Glutamatergic neuron (in vitro differentiated cells): ENCODE measurements at regions not wholly inside any gene's neighbourhood (a gene's known extent, or its start where the extent isn't known, plus 50 kb on each side); places are given as distances from the start of the nearest gene placed in this dataset.

Source experiments
- DNase-seq: peaks from one replicate; pipeline ENCODE4 v3.0.0; 2022
- H3K27ac Mint-ChIP-seq: one replicate; pipeline ENCODE4 v1.8.0; 2020; ENCODE audit warnings: mild to moderate bottlenecking, mixed read lengths, inconsistent platforms; ENCODE audit not compliant: unreplicated experiment
- H3K27me3 Mint-ChIP-seq: one replicate; pipeline ENCODE4 v1.8.0; 2020; ENCODE audit warnings: mild to moderate bottlenecking, moderate library complexity, mixed read lengths, inconsistent platforms; ENCODE audit not compliant: unreplicated experiment
- H3K36me3 Mint-ChIP-seq: one replicate; pipeline ENCODE4 v1.8.0; 2020; ENCODE audit warnings: mild to moderate bottlenecking, mixed read lengths, inconsistent platforms; ENCODE audit not compliant: unreplicated experiment
- H3K4me1 Mint-ChIP-seq: one replicate; pipeline ENCODE4 v1.8.0; 2020; ENCODE audit warnings: mild to moderate bottlenecking, low read depth, mixed read lengths, inconsistent platforms; ENCODE audit not compliant: unreplicated experiment
- H3K4me3 Mint-ChIP-seq: one replicate; pipeline ENCODE4 v1.8.0; 2020; ENCODE audit warnings: mild to moderate bottlenecking, mixed read lengths, inconsistent platforms; ENCODE audit not compliant: unreplicated experiment
- H3K9me3 Mint-ChIP-seq: one replicate; pipeline ENCODE4 v1.8.0; 2020; ENCODE audit warnings: mild to moderate bottlenecking, moderate library complexity, mixed read lengths, inconsistent platforms; ENCODE audit not compliant: unreplicated experiment
- TF ChIP-seq, protein P1 (sequence below): fragments of 200-600 bp; sonication (generic); IDR thresholded peaks from one replicate; pipeline ENCODE4 v1.5.0; 2021; ENCODE audit not compliant: partially characterized antibody, unreplicated experiment

DNA sequence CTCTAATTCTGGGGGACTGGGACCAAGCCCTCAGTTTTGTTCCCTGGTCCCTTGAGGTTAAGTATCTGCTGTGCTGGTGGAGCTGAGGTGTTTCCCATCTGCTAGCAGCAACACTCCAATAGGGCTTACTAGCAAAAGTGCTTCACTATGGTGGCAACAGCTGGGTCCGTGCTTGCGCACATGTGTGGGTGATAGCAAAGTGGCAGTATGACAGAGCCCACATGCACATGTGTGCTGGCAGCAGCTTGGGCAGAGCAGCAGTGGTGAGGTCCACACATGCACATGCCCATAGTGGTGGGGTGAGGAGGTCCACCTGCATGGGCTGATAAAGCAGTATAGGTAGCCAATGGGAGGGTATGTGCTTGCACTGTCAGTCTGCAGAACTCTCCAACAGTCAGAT lies 1723.7 kb downstream of the SUCLG1 start:
- DNase-seq = peak; percentile 44
- peaks cover 28% of the 10 kb centered on the region for H3K4me1 Mint-ChIP-seq
- TF ChIP-seq, protein P1, sequence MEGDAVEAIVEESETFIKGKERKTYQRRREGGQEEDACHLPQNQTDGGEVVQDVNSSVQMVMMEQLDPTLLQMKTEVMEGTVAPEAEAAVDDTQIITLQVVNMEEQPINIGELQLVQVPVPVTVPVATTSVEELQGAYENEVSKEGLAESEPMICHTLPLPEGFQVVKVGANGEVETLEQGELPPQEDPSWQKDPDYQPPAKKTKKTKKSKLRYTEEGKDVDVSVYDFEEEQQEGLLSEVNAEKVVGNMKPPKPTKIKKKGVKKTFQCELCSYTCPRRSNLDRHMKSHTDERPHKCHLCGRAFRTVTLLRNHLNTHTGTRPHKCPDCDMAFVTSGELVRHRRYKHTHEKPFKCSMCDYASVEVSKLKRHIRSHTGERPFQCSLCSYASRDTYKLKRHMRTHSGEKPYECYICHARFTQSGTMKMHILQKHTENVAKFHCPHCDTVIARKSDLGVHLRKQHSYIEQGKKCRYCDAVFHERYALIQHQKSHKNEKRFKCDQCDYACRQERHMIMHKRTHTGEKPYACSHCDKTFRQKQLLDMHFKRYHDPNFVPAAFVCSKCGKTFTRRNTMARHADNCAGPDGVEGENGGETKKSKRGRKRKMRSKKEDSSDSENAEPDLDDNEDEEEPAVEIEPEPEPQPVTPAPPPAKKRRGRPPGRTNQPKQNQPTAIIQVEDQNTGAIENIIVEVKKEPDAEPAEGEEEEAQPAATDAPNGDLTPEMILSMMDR = no peak
- H3K27ac Mint-ChIP-seq = peak overlapping the region; percentile 68
- peaks cover 4% of the 10 kb centered on the region for H3K27me3 Mint-ChIP-seq
- H3K9me3 Mint-ChIP-seq = peaks cover 4% of the 10 kb centered on the region
- no peak overlapping the region for H3K4me3 Mint-ChIP-seq
- H3K36me3 Mint-ChIP-seq = no peaks in the 10 kb centered on the region

DNA sequence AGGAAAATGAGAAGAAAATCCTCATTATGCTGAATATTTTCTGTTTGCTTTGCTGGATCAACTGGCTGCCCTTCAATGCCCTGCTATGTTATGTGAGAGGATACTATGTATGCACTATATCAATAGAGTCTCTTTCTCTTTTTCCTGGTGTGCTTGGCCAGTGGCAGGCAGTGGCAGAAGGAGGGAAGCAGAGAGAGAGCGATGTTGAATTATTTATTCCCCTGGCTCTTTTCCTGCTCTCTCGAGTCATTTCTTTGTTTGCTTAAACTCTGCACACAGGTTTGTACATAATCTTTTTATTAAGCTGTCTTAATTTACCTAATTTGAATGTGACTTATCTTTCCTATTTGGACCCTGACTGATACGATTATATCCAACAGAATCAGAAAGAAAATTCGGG lies 1727.3 kb downstream of the SUCLG1 start:
- DNase-seq = no peak
- H3K27ac Mint-ChIP-seq = peak overlapping the region; percentile 36
- TF ChIP-seq, protein P1 = no peak
- peaks cover 18% of the 10 kb centered on the region for H3K4me1 Mint-ChIP-seq
- H3K36me3 Mint-ChIP-seq = no peaks in the 10 kb centered on the region
- H3K4me3 Mint-ChIP-seq = no peak overlapping the region
- H3K9me3 Mint-ChIP-seq = peaks cover 4% of the 10 kb centered on the region
- peaks cover 4% of the 10 kb centered on the region for H3K27me3 Mint-ChIP-seq

DNA sequence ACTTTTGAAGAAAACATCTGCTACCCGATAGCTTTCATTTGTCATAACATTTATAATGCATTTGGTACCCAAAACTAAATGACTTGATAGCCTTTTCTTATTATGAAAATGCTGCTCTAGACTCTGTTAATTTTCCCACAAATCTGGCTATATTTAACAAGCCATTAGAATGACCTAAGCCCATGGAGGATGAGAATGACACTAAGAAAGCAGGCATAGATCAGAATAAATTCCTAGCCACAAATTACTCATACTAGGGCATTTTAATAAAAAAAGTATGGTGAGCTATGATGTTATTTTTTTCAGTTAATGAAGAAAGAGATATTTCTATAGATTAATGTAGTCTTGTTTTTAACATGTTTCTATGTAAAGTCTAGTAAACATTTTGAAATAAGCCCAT lies 1728.3 kb downstream of the SUCLG1 start:
- Mint-ChIP-seq H3K36me3 (no peaks in the 10 kb centered on the region), H3K9me3 (peaks cover 4% of the 10 kb centered on the region), H3K27me3 (peaks cover 4% of the 10 kb centered on the region), H3K4me1 (peaks cover 13% of the 10 kb centered on the region), H3K27ac (no peak overlapping the region), H3K4me3 (no peak overlapping the region)
- TF ChIP-seq, protein P1 = no peak
- no peak for DNase-seq

DNA sequence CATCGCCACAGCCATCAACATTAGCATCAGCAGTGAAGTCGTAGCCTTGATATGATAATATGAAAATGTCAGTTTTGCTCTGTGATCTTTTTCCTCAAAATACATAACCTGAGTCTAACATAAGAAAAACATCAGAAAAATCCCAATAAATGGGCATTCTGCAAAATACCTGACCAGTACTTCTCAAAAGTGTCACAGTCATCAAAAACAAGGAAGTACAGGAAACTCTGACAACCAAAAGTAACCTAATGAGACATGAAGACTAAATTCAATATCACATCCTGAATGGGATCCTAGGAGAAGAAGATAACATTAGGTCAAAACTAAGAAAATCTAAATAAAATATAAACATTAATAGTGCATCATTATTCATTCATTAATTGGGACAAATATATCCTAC lies 1731.0 kb downstream of the SUCLG1 start:
- peaks cover 1% of the 10 kb centered on the region for H3K9me3 Mint-ChIP-seq
- TF ChIP-seq, protein P1 = no peak

DNA sequence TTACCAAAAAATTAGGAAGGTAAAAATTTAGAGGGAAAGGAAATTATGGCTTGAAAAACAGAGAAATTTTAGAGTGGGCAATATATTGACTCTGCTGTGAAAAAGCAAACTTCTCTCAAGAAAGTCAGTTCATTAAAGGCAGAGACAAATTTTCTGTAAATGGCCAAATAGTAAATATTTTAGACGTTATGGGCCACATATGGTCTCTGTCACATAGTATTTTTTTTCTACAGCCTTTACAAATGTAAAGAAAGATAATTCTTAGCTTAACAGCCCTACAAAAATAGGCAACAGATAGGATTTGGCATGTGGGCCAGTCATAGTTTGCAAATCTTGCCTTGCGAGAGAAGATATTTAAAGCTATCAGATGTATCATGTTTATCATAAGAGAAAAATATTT lies 1750.4 kb downstream of the SUCLG1 start:
- DNase-seq = no peak
- TF ChIP-seq, protein P1 = no peak
- no peaks in the 10 kb centered on the region for H3K9me3 Mint-ChIP-seq
- no peaks in the 10 kb centered on the region for H3K27me3 Mint-ChIP-seq
- peaks cover 7% of the 10 kb centered on the region for H3K36me3 Mint-ChIP-seq
- no peak overlapping the region for H3K4me3 Mint-ChIP-seq
- no peak overlapping the region for H3K27ac Mint-ChIP-seq
- H3K4me1 Mint-ChIP-seq = no peaks in the 10 kb centered on the region

More for the DNA sequence above, 1731.0 kb downstream of the SUCLG1 start:
- Mint-ChIP-seq H3K27ac (no peak overlapping the region), H3K36me3 (no peaks in the 10 kb centered on the region), H3K27me3 (peaks cover 1% of the 10 kb centered on the region), H3K4me1 (peaks cover 3% of the 10 kb centered on the region), H3K4me3 (no peak overlapping the region)
- no peak for DNase-seq
